KMS-11 (cell line): ENCODE measurements at regions not wholly inside any gene's neighbourhood (a gene's known extent, or its start where the extent isn't known, plus 50 kb on each side); places are given as distances from the start of the nearest gene placed in this dataset.

ENCODE experiments used
- H2AFZ ChIP-seq: fragments of 200-600 bp; sonication (generic); 2 replicates; pipeline ENCODE4 v1.6.1; 2016; ENCODE audit warnings: antibody characterized with exemption, mixed run types, low read depth
- H3K27ac ChIP-seq: fragments of 200-600 bp; sonication (generic); 2 replicates; pipeline ENCODE4 v1.6.1; 2016; ENCODE audit warnings: mild to moderate bottlenecking, mixed run types
- H3K27me3 ChIP-seq: fragments of 200-600 bp; sonication (generic); 2 replicates; pipeline ENCODE4 v1.6.1; 2017; ENCODE audit warnings: mild to moderate bottlenecking, low read depth, mixed run types, moderate library complexity; ENCODE audit not compliant: insufficient read depth
- H3K36me3 ChIP-seq: fragments of 200-600 bp; sonication (generic); 2 replicates; pipeline ENCODE4 v1.6.1; 2017; ENCODE audit warnings: mild to moderate bottlenecking, mixed run types; ENCODE audit not compliant: insufficient read depth
- H3K4me1 ChIP-seq: fragments of 200-600 bp; sonication (generic); 2 replicates; pipeline ENCODE4 v1.6.1; 2016; ENCODE audit warnings: mild to moderate bottlenecking, low read depth, mixed run types; ENCODE audit not compliant: poor library complexity, severe bottlenecking
- H3K4me2 ChIP-seq: fragments of 200-600 bp; sonication (generic); 2 replicates; pipeline ENCODE4 v1.7.0; 2016; ENCODE audit warnings: mild to moderate bottlenecking, mixed run types
- H3K4me3 ChIP-seq: fragments of 200-600 bp; sonication (generic); IDR thresholded peaks from 2 replicates; pipeline ENCODE4 v1.6.1; 2017; ENCODE audit warnings: low read depth, low read length, mixed read lengths; ENCODE audit not compliant: insufficient read depth
- H3K79me2 ChIP-seq: fragments of 200-600 bp; sonication (generic); 2 replicates; pipeline ENCODE4 v1.6.1; 2016; ENCODE audit warnings: low read depth, mixed run types; ENCODE audit not compliant: insufficient read depth
- H3K9ac ChIP-seq: fragments of 200-600 bp; sonication (generic); 2 replicates; pipeline ENCODE4 v1.6.1; 2016; ENCODE audit warnings: mild to moderate bottlenecking, mixed run types
- H4K20me1 ChIP-seq: fragments of 200-600 bp; sonication (generic); 2 replicates; pipeline ENCODE4 v1.6.1; 2016; ENCODE audit warnings: mild to moderate bottlenecking, mixed run types; ENCODE audit not compliant: insufficient read depth
- CTCF ChIP-seq: fragments of 200-600 bp; sonication (generic); conservative IDR thresholded peaks from 2 replicates; pipeline ENCODE4 v1.6.1; 2017; ENCODE audit warnings: low read depth, mild to moderate bottlenecking, antibody characterized with exemption, low read length, moderate library complexity, mixed read lengths

- Histone ChIP-seq H2AFZ (no peak overlapping the region), H3K36me3 (no peaks in the 10 kb centered on the region), H3K27me3 (no peaks in the 10 kb centered on the region), H3K4me3 (no peak overlapping the region), H3K27ac (no peak overlapping the region), H3K4me2 (no peak overlapping the region), H3K79me2 (no peaks in the 10 kb centered on the region), H3K9ac (no peak overlapping the region), H3K4me1 (no peaks in the 10 kb centered on the region), H4K20me1 (no peaks in the 10 kb centered on the region)
- no peak for TF ChIP-seq CTCF
Observed at GRCh38 chr16:5972747-5973146, 875.2 kb upstream of the EEF2KMT start.

GRCh38 chr16:5971924-5972323, 874.3 kb upstream of the EEF2KMT start:
- no peak overlapping the region for H3K4me3 ChIP-seq
- TF ChIP-seq CTCF, result no peak
- H3K79me2 ChIP-seq, result no peaks in the 10 kb centered on the region
- H2AFZ ChIP-seq, result no peak overlapping the region
- no peaks in the 10 kb centered on the region for H3K36me3 ChIP-seq
- H3K9ac ChIP-seq, result no peak overlapping the region
- no peaks in the 10 kb centered on the region for H3K27me3 ChIP-seq
- no peaks in the 10 kb centered on the region for H3K4me1 ChIP-seq
- no peak overlapping the region for H3K4me2 ChIP-seq
- no peak overlapping the region for H3K27ac ChIP-seq
- no peaks in the 10 kb centered on the region for H4K20me1 ChIP-seq

- no peaks in the 10 kb centered on the region for H3K4me1 ChIP-seq
- H4K20me1 ChIP-seq, result no peaks in the 10 kb centered on the region
- no peak overlapping the region for H3K27ac ChIP-seq
- H3K27me3 ChIP-seq, result no peaks in the 10 kb centered on the region
- no peaks in the 10 kb centered on the region for H3K36me3 ChIP-seq
- no peak overlapping the region for H3K4me2 ChIP-seq
- no peak overlapping the region for H2AFZ ChIP-seq
- no peak overlapping the region for H3K4me3 ChIP-seq
- no peak overlapping the region for H3K9ac ChIP-seq
- no peak for TF ChIP-seq CTCF
- no peaks in the 10 kb centered on the region for H3K79me2 ChIP-seq
Observed at GRCh38 chr16:5971106-5971505, 873.5 kb upstream of the EEF2KMT start.

GRCh38 chr16:5966004-5966403, 868.4 kb upstream of the EEF2KMT start:
- Histone ChIP-seq H3K27ac (no peak overlapping the region), H3K27me3 (no peaks in the 10 kb centered on the region), H2AFZ (no peak overlapping the region), H4K20me1 (no peaks in the 10 kb centered on the region), H3K9ac (no peak overlapping the region), H3K4me2 (no peak overlapping the region), H3K4me1 (no peaks in the 10 kb centered on the region), H3K36me3 (no peaks in the 10 kb centered on the region), H3K4me3 (no peak overlapping the region), H3K79me2 (no peaks in the 10 kb centered on the region)
- no peak for TF ChIP-seq CTCF

GRCh38 chr16:5965321-5965720, 867.7 kb upstream of the EEF2KMT start:
- no peak overlapping the region for H3K9ac ChIP-seq
- H3K4me1 ChIP-seq, result no peaks in the 10 kb centered on the region
- TF ChIP-seq CTCF, result no peak
- no peak overlapping the region for H3K4me2 ChIP-seq
- no peaks in the 10 kb centered on the region for H3K36me3 ChIP-seq
- no peak overlapping the region for H3K27ac ChIP-seq
- no peaks in the 10 kb centered on the region for H4K20me1 ChIP-seq
- no peaks in the 10 kb centered on the region for H3K79me2 ChIP-seq
- H3K4me3 ChIP-seq, result no peak overlapping the region
- no peaks in the 10 kb centered on the region for H3K27me3 ChIP-seq
- no peak overlapping the region for H2AFZ ChIP-seq
